Smooth muscle cell (in vitro differentiated cells): ENCODE measurements at regions not wholly inside any gene's neighbourhood (a gene's known extent, or its start where the extent isn't known, plus 50 kb on each side); places are given as distances from the start of the nearest gene placed in this dataset.
A peak's percentile ranks its signal among the peaks of the same experiment; 100 is the strongest.

Experiments used
- DNase-seq: peaks from one replicate; lab custom pipeline; 2025; ENCODE audit not compliant: unreplicated experiment; lab: John Stamatoyannopoulos, UW
- H2AFZ ChIP-seq: fragments of 200-600 bp; sonication (generic); 2 replicates; pipeline ENCODE4 v1.6.0; 2016; ENCODE audit warnings: antibody characterized with exemption, low read depth, mild to moderate bottlenecking
- H3F3A ChIP-seq: fragments of 200-600 bp; sonication (generic); 2 replicates; pipeline ENCODE4 v1.6.0; 2017; ENCODE audit warnings: antibody characterized with exemption, low read depth
- H3K27ac ChIP-seq: fragments of 200-600 bp; sonication (generic); 2 replicates; pipeline ENCODE4 v1.5.1; 2016; ENCODE audit warnings: low read depth, mild to moderate bottlenecking
- H3K27me3 ChIP-seq: fragments of 200-600 bp; sonication (generic); 2 replicates; pipeline ENCODE4 v1.6.1; 2016; ENCODE audit warnings: low read depth, mild to moderate bottlenecking
- H3K36me3 ChIP-seq: fragments of 200-600 bp; sonication (generic); 2 replicates; pipeline ENCODE4 v1.5.1; 2016; ENCODE audit warnings: low read depth
- H3K4me1 ChIP-seq: fragments of 200-600 bp; sonication (generic); 2 replicates; pipeline ENCODE4 v1.5.1; 2016; ENCODE audit warnings: low read depth
- H3K4me2 ChIP-seq: fragments of 200-600 bp; sonication (generic); 2 replicates; pipeline ENCODE4 v1.6.0; 2016; ENCODE audit warnings: mild to moderate bottlenecking
- H3K4me3 ChIP-seq: fragments of 200-600 bp; sonication (generic); 2 replicates; pipeline ENCODE4 v1.5.1; 2016; ENCODE audit warnings: mild to moderate bottlenecking
- H3K79me2 ChIP-seq: fragments of 200-600 bp; sonication (generic); 2 replicates; pipeline ENCODE4 v1.6.0; 2016; ENCODE audit warnings: low read depth, mild to moderate bottlenecking
- H3K9ac ChIP-seq: fragments of 200-600 bp; sonication (generic); 2 replicates; pipeline ENCODE4 v1.6.0; 2016; ENCODE audit warnings: low read depth
- H3K9me3 ChIP-seq: fragments of 200-600 bp; sonication (generic); replicated peaks from 2 replicates; pipeline ENCODE4 v1.5.1; 2016; ENCODE audit warnings: low read depth
- H4K20me1 ChIP-seq: fragments of 200-600 bp; sonication (generic); 2 replicates; pipeline ENCODE4 v1.6.0; 2016; ENCODE audit warnings: low read depth
- WGBS: methylation state at CpG from one replicate; pipeline ENCODE4 v1.1.7; 2016; ENCODE audit warnings: low lambda C conversion rate; 5-methylcytosine and 5-hydroxymethylcytosine counted together
- TF ChIP-seq, protein P1 (sequence below): fragments of 200-600 bp; sonication (generic); IDR thresholded peaks from 2 replicates; pipeline ENCODE4 v1.5.1; 2017; ENCODE audit warnings: borderline replicate concordance, mild to moderate bottlenecking, antibody characterized with exemption; ENCODE audit not compliant: insufficient read depth, poor library complexity, severe bottlenecking

DNA sequence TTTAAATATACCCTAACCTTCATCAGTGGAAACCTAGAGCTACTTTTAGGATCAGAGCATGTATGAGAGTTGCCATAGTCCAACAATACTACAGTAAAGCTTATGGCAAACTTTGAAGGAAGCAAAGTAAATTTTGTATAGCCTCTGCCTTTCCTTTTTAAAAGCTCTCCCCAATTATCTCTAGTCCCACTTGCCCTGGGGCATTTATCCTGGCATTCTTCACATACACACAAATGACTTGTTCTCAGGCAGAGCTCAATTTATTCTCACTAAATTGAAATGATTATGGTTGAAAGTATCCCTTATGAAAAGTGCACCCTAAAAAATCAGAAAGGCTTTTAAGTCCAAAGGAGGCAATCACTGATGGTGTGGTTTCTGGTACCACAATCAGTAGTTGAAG is 94.1 kb upstream of the UFM1 start:
- no peaks in the 10 kb centered on the region for H3K4me1 ChIP-seq
- no peak overlapping the region for H2AFZ ChIP-seq
- no peaks in the 10 kb centered on the region for H3K79me2 ChIP-seq
- no peak for DNase-seq
- peak overlapping the region; percentile 55 for H3K27ac ChIP-seq
- no peaks in the 10 kb centered on the region for H3K9me3 ChIP-seq
- H3K9ac ChIP-seq: no peak overlapping the region
- H3K4me3 ChIP-seq: no peak overlapping the region
- no peaks in the 10 kb centered on the region for H3K36me3 ChIP-seq
- H3F3A ChIP-seq: no peaks in the 10 kb centered on the region
- H3K4me2 ChIP-seq: no peak overlapping the region
- no peaks in the 10 kb centered on the region for H3K27me3 ChIP-seq
- TF ChIP-seq, protein P1, sequence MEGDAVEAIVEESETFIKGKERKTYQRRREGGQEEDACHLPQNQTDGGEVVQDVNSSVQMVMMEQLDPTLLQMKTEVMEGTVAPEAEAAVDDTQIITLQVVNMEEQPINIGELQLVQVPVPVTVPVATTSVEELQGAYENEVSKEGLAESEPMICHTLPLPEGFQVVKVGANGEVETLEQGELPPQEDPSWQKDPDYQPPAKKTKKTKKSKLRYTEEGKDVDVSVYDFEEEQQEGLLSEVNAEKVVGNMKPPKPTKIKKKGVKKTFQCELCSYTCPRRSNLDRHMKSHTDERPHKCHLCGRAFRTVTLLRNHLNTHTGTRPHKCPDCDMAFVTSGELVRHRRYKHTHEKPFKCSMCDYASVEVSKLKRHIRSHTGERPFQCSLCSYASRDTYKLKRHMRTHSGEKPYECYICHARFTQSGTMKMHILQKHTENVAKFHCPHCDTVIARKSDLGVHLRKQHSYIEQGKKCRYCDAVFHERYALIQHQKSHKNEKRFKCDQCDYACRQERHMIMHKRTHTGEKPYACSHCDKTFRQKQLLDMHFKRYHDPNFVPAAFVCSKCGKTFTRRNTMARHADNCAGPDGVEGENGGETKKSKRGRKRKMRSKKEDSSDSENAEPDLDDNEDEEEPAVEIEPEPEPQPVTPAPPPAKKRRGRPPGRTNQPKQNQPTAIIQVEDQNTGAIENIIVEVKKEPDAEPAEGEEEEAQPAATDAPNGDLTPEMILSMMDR: no peak
- no peaks in the 10 kb centered on the region for H4K20me1 ChIP-seq

DNA sequence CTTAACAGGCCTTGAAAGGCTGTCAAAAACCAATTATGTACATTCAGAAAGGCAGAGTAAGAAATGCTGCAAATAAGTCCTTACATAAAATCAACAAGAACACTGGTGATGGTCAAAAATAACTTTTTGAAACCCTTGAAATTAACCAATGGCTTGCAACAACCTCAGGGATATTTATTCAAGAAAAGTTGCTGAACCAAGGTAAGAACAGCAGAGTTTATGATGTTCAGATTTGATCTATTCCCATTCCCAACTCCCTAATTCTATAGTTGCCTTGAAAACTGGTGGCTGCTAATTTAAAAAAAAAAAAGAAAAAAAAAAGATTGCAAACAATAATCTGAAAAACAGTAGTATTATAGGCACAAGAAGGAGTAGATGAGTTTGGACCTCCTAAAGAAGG is 109.8 kb upstream of the UFM1 start:
- no peaks in the 10 kb centered on the region for H3F3A ChIP-seq
- H3K27me3 ChIP-seq: no peaks in the 10 kb centered on the region
- no peak overlapping the region for H3K4me2 ChIP-seq

DNA sequence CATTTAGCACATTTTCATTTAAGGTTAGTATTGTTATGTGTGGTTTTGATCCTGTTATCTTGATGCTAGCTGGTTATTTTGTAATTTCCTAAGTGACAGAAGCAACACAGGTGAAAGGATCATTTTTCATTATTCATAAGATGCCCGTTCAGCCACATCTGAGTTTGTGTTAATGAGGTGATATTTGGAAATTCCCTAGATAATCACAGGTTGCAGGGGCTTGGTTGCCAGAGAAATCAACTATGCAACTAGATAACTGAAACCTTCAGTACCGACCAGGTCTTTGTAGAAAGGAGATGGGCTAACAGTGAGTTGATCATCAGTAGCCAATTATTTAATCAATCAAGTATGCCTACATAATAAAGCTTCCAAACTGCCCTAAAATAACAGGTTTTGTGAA is 121.3 kb upstream of the UFM1 start:
- H2AFZ ChIP-seq: no peak overlapping the region
- H3K27me3 ChIP-seq: no peaks in the 10 kb centered on the region
- H3F3A ChIP-seq: no peaks in the 10 kb centered on the region
- no peaks in the 10 kb centered on the region for H3K36me3 ChIP-seq
- no peak for DNase-seq
- no peaks in the 10 kb centered on the region for H4K20me1 ChIP-seq
- no peak overlapping the region for H3K4me3 ChIP-seq
- no peaks in the 10 kb centered on the region for H3K4me1 ChIP-seq
- H3K9ac ChIP-seq: no peak overlapping the region
- TF ChIP-seq, protein P1: no peak
- H3K27ac ChIP-seq: no peak overlapping the region
- WGBS: 84% methylated on average over 2 of the region's 2 CpGs
- no peaks in the 10 kb centered on the region for H3K79me2 ChIP-seq
- H3K9me3 ChIP-seq: no peaks in the 10 kb centered on the region
- H3K4me2 ChIP-seq: no peak overlapping the region

More for the DNA sequence above, 109.8 kb upstream of the UFM1 start:
- no peak overlapping the region for H2AFZ ChIP-seq
- no peaks in the 10 kb centered on the region for H3K9me3 ChIP-seq
- H4K20me1 ChIP-seq: no peaks in the 10 kb centered on the region
- no peak for DNase-seq
- H3K4me1 ChIP-seq: no peaks in the 10 kb centered on the region
- TF ChIP-seq, protein P1: no peak
- H3K79me2 ChIP-seq: no peaks in the 10 kb centered on the region
- no peak overlapping the region for H3K4me3 ChIP-seq
- H3K27ac ChIP-seq: no peak overlapping the region
- no peak overlapping the region for H3K9ac ChIP-seq
- no peaks in the 10 kb centered on the region for H3K36me3 ChIP-seq

DNA sequence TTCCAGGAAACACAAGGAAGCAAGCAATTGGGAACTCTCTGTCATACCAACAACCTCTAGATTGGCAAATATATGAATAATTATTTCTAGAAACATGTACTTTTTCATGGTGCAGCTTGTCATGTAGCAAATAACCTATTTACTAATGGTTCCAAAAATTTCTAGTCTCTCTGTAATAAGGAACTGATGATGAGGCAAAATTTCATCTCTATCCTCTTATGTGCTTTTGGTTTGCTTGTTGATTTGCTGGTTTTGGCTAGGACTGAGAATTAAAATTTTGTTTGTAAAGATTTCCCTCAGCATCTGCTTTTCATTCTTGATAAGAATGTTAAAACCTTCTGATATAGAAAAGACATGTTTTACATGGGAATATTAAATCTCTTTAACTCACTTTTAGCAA is 123.2 kb upstream of the UFM1 start:
- Histone ChIP-seq H2AFZ (no peak overlapping the region), H3F3A (no peaks in the 10 kb centered on the region), H4K20me1 (no peaks in the 10 kb centered on the region), H3K4me3 (no peak overlapping the region), H3K36me3 (no peaks in the 10 kb centered on the region), H3K9me3 (no peaks in the 10 kb centered on the region), H3K27ac (no peak overlapping the region), H3K27me3 (no peaks in the 10 kb centered on the region), H3K4me2 (no peak overlapping the region), H3K9ac (no peak overlapping the region), H3K4me1 (no peaks in the 10 kb centered on the region), H3K79me2 (no peaks in the 10 kb centered on the region)
- TF ChIP-seq, protein P1: no peak
- DNase-seq: no peak
